ENCODE measurements at regions not wholly inside any gene's neighbourhood (a gene's known extent, or its start where the extent isn't known, plus 50 kb on each side); places are given as distances from the start of the nearest gene placed in this dataset.

DNA sequence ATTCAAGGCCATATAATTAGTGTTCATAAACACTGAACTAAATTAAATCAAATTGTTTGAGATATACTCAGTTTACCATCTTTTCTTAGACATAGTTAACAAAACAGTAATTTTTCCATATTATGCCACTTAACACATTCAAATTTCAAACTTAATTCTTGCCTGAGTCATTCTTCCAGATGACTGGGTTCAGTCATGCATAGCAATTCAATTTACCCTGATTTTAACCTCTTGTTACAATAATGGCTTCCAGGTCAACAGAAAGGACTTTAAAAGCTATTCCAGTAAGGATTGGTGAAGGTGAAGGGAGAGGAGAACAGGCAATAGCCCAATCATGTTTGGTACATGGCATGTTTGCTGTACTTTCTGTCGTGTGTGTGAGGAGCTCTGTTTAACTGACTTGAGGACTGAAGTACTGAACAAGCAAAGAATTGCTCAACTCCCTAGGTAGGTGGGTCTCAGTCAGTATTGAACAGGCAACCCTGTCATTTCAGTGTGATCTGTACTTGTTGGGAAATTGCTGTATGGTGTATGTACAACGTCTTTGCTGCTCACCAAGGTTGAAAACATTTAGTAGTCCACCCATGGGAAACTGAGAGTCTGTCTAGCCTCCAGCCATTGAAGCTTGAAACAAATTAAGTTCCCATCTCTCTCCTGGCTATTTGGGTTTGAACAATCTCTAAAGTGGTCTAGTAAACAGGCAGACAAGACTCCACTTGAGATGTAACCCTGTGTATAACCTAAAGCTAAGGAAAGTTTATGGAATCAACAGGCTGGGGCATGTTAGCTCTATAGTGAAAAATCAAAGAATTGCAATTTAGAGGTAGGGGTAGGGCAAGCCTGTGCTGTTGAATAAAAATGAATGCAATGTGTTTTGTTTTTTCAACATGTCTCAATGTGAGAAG is 327.2 kb downstream of the BTG1 start:
- no peak overlapping the region; the same call in 1 of the 2 replicates for H3K27ac ChIP-seq
- TF ChIP-seq, protein P1, sequence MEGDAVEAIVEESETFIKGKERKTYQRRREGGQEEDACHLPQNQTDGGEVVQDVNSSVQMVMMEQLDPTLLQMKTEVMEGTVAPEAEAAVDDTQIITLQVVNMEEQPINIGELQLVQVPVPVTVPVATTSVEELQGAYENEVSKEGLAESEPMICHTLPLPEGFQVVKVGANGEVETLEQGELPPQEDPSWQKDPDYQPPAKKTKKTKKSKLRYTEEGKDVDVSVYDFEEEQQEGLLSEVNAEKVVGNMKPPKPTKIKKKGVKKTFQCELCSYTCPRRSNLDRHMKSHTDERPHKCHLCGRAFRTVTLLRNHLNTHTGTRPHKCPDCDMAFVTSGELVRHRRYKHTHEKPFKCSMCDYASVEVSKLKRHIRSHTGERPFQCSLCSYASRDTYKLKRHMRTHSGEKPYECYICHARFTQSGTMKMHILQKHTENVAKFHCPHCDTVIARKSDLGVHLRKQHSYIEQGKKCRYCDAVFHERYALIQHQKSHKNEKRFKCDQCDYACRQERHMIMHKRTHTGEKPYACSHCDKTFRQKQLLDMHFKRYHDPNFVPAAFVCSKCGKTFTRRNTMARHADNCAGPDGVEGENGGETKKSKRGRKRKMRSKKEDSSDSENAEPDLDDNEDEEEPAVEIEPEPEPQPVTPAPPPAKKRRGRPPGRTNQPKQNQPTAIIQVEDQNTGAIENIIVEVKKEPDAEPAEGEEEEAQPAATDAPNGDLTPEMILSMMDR (conservative IDR thresholded peaks at IDR 0.05) = no peak

DNA sequence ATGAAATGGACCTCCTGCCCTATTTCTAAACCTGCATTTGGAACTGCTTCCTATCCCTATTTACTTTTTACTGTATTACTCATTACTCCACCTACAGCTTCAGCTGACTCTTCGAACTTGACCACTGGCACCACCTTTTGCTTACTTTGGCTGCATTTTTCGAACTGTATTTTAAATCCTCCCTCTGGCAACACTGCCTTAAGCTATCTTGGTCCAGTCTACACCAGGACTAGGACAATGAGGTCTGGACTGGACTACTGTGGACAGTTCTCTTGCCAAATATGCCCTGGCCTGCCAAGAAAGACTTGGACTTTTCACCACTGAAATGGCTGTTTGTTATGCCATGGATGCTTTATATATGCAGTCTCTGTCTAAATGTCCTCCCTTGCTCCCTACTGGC is 328.1 kb downstream of the BTG1 start:
- H3K27ac ChIP-seq = no peak overlapping the region
- TF ChIP-seq, protein P1 (conservative IDR thresholded peaks at IDR 0.05) = no peak

DNA sequence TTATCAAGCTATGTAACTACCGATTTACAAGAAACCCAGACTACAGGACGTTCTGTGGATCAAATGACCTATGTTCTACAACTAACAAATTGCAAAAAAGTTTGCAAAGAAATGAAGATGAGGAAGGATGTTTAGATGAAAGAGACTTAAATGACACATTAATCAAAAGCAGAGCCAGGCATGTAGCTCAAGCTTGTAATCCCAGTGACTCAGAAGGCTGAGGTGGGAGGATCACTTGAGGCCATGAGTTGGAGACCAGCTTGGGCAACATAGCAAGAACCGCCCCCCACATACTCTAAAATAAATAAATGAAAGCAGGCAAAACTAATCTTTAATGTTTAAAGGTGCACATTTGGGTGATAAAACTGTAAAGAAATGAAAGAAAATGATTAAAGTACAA is 331.9 kb downstream of the BTG1 start:
- TF ChIP-seq, protein P1 (conservative IDR thresholded peaks at IDR 0.05) = no peak
- no peak overlapping the region for H3K27ac ChIP-seq

DNA sequence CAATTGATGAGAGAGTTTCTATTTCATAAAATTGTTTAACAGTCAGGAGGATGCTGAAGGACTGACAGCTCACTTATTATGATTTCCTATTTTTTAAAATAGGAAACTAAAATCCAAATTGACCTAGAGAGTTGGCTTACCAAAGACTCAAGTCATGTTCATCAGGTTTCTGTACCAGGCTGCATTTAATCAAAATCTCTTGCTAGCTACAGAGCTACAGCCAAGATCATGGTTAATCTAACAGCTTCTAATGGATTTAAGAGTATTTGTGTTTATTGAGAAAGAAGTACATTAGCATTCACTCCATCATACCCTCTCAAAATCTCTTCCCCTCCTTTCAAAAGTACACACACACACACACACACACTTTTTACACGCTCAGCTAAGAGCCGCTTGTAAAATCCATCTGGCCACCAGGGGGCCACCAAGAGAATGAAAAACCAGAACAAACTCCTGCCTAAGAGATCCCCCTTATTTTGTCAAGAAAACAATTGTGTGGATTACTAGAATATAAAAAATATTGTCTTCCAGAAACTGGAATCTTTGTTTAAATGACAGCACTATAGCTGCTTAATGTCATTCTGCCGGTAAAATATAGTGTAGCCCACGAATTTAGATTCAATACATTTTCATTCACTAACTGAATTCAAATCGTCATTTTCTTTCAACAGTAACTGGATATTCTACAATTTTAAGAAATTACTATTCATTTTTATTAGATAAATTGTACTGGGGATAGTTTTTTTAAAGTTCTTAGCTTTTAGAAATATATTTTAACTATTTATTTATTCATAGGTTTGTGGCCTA is 334.0 kb downstream of the BTG1 start:
- TF ChIP-seq, protein P1 (conservative IDR thresholded peaks at IDR 0.05) = peak; percentile 76
- H3K27ac ChIP-seq = no peak overlapping the region

DNA sequence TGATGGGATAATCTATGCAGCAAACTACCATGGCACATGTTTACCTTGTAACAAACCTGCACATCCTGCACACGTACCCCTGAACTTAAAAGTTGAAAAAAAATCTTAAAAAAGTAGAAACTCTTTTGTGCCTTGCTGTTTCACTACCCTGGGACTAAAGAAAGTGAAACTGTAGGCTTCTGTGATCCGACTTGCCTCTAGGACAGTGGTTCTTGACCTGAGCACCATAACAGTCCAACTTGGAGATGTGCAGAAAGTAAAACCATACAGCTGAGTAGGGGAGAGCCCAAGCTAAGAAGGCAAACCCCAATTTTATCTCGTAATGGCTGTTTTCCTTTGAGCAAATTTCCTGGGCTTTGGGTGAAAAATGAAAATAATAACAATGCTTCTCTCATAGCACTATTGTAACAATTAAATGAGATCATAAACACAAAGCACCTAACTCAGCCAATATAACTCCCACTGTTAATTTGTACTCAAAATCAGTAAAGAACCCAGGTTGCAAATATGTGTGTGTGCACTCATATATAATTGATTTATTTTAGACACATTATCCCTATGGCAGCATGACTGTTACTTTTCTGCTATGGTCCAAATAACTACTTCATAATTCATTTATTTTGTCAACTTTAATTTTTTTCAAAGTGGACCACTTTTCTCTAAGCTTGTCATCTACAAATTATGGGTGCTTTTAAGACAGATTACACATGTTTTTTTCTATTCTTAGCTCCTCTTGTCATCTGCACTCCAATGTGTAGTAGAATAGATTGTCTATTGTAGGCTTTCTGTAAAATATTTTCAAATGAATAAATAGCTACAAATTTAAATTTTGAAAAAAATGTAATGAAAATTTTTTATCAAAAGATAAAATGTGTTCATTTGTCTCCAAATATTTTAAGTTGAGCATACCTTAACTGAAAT is 334.9 kb downstream of the BTG1 start:
- no peak overlapping the region for H3K27ac ChIP-seq
- TF ChIP-seq, protein P1 (conservative IDR thresholded peaks at IDR 0.05) = no peak

DNA sequence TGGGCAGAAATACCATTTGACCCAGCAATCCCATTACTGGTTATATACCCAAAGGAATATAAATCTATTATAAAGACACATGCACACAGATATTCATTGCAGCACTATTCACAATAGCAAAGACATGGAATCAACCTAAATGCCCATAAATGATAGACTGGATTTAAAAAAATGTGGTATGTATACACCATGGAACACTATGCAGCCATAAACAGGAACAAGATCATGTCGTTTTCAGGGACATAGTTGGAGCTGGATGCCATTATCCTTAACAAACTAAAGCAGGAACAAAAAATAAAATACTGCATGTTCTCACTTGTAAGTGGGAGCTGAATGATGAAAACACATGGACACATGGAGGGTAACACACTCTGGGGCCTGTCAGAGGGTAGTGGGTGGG is 335.6 kb downstream of the BTG1 start:
- TF ChIP-seq, protein P1 (conservative IDR thresholded peaks at IDR 0.05) = no peak
- H3K27ac ChIP-seq = no peak overlapping the region
